M059J (cell line): ENCODE measurements at regions not wholly inside any gene's neighbourhood (a gene's known extent, or its start where the extent isn't known, plus 50 kb on each side); places are given as distances from the start of the nearest gene placed in this dataset.
A peak's percentile ranks its signal among the peaks of the same experiment; 100 is the strongest.

ENCODE experiments used
- DNase-seq: peaks from one replicate; pipeline ENCODE4 v3.0.0-alpha.2; 2012; ENCODE audit warnings: low read depth

DNA sequence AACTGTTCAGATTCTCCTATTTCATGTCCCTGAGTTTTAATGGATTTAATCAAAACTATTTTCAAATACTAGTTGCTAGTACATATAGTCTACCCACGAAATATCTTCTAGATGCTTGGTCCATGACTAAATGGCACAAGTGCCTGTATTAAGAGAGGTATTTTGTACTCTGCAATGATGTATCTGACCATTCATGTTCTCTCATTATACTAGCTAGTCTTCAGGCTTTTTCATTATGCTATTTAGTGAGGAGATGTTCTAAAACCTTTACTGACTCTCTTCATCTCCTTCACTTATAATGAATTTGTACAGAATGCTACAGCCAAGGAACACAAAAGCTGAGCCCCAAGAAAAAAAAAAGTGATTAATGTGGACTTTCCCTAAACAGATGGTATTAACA is 222.5 kb downstream of the AHR start:
- peak; percentile 44 for DNase-seq

DNA sequence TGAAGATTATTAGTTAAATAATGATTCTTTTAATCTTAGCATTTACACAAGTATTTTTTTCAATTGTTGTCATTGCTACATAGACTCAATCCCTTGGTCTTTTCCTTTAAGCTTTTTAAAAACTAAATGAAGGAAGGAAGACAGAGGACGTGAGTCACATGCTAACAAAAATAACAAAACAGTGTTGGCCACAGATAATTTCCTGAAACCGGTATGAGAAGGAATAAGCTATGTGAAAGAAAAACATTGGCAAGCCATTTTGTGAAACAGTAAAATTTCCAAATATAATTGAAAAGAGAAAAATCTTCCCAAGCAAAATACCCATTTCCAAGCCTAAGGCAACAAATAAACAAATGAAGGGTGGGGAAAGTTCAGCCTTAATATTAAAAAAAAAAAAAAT is 223.0 kb downstream of the AHR start:
- DNase-seq: peak; percentile 85

DNA sequence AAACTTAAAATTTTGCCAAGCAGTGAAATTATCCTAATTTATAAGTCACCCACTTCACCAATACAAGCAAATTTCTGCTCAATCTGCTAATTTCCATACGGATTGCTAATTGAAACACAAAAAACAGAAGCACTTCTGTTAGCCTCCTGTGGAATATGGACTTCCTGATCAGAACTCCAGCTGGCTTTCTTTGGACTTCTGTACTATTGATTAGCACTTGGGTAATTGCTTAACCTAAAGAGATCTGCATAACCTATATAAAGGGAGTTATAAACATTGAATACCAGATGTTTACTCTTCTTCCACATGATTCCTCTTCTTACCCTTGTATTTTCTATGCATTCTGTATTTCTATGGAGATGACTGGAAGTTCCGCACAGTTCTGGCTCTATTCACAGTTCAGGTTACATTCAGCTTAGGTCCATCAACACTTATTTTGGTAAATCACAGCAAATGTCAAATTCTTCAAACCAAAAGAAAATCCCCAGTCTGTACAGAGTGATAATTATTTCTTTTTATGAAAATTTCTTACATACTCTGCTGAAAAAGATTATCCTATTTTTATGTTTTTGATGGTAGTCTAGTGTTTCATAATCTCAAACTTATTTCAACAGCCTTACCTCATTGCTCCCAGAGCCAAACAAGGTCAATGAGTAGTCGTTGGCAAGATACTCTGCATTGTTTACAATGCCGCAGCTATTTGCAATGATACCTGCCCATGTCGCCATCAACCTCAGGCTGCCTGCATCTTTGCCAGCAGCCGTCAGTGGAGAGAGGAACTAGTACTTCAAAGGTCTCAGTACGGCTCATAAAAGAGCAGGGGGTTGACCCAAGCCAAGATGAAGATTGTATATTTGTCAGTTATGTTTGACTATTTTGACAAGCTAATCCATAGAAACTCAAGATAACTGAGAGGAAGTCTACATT is 225.6 kb downstream of the AHR start:
- DNase-seq: peak; percentile 97

DNA sequence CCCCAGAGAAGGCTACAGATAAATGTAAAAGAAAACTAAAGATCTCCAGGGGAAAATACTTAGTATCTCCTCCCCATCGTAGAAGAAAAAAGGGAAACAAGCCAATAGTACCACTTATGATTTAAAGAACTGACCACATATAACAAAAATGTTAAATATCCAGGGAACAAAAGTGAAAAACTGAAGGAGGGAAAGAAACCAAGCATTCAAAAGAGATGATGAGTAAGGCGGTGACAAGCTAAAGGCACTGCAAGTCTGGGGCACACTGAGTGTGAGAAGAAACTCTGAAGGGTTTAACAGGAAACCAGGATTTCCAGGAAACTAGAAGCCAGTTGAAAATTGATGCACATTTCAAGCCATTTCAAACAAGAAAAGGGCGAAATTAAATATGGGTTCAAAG is 226.3 kb downstream of the AHR start:
- peak; percentile 90 for DNase-seq

DNA sequence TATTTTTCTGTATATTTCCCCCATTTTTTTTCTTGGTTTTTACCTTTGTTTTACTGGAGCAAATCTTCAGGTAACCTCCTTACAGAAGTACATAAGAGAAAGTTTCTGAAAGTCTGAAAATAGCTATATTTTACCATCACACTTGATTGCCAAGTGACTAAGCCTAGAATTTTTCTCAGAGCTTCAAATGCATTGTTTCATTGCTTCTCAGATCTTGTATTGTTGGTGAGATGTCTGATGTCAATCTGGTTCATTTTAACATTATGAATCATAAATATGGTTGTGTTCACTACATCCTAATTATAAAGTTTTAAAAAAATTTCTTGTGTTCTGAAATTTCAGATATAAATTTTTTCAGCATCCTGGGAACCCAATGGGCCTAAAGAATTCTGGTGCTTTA is 228.2 kb downstream of the AHR start:
- DNase-seq: no peak

DNA sequence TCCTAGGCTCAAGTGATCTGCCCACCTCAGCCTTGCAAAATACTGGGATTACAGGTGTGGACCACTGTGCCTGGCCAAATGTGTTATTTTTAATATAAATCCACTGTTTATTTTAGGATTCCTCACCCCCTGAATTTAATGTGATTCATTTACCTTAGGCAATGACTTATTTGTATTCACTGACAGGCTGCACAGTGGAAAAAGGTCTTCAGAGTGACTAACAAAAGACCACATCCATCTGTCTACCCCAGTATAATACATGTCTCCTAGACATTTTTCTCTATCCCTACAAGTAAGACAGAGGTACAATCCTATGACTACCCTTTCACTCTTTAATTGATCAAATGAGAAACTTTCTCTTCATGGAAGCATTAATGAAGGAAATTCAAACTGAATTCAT is 230.2 kb downstream of the AHR start:
- peak; percentile 68 for DNase-seq

DNA sequence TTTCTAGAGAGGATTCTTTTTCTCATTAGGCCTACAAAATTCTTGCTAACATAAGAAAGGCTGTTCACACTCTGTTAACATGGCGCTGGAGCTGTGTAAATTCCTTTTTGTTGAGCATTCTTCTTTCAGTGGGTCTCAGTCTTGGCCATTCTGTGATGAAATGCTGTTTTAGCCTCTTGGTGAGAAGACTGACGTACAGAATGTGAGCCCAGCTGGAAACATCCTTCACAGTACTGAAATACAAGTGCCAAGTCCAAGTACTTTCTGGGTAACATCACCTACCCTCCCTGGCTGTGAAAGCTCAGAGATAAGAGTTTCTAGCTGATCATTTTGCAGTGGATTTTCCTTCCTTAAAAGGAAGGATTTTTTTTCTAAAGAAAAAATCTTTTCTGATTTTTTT is 231.8 kb downstream of the AHR start:
- DNase-seq: no peak

DNA sequence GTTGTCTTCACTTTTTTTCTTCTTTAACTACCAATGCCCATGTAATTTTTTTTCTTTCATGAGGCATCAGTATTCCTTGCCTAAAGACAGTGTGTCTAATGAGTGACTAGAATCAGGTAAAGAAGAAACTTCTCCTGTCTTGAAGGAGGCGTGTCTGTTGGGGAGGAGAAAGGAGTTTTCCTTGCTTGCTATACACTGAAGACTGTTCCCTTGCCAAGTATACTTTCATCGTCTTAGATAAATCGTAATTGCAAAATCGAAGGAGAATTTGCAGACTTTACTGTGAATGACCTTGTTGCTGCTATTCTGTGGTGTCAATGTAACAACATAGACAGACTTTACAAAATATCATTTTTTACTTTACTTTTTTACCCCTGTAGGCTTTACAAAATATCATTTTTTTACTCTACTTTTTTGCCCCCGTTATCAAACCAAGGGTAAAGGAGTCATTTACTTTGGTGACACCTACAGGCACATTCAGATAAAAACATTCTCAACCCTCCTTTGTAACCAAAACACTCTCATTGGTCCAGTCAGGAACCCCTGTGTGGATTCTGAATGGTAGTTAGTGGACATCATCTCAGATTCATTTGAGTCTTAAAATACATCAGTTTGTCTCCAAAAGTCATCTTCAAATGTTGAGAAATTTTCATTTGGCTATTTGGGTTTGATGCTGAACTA is 232.4 kb downstream of the AHR start:
- peak; percentile 57 for DNase-seq

DNA sequence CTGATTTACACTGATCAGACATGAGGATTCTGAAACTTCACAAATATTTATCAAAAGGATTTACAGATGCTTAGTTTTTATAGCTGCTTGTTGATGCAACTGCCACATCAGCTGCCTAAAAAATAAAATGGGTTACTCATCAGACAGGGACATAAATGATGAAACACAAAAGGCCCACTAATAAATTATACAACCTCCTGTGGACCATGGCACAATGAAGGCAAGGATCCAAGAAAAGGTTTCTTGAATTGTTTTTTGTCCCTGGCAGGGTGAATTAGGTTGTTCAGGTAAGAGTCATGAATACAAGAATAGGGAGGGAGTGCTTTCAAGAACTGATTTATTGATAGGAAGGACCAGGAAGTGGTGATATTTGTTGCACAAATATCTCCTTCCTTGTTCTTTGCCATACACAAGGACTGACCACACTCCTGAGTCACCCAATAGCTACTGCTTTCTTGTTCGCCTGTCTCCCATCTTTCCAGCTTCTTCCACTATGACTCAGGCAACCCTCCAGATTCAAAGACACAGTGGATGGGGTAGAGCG is 234.5 kb downstream of the AHR start:
- DNase-seq: peak; percentile 98

DNA sequence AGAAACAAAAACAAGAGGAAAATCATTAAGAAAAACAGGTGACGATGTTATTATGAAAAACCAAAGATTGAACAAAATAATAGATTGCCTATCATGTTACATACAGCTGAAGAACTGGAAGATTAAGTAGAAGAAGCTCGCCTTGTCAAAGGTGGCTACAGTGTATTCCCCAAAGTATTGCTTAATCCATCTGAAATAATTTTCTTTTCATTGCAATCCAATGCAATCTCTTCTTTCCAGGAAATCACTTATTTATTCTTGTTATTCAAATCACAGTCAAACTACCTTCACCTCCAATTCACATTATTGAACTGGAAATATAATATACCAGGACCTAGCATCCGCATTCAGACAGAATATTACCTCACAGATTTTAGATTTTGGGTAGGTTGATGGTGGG is 235.9 kb downstream of the AHR start:
- no peak for DNase-seq

DNA sequence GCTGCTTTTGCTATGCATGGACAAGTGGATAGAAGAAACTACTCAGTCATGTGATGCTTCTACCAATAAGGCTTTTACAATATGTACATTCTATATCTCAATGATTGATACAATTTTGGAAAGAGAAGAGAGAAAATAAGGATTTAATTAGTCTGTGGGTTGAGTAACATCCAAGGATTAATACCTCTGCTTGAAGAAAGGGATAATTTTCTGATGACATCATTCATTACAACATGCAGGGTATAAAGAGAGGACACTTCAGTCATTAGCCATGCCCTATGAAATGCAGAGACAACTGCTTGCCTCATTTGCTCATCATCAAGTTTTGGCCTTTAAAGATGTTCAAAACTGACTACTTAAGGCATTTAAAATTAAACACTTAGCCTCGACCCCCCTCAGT is 237.3 kb downstream of the AHR start:
- DNase-seq: peak; percentile 57

DNA sequence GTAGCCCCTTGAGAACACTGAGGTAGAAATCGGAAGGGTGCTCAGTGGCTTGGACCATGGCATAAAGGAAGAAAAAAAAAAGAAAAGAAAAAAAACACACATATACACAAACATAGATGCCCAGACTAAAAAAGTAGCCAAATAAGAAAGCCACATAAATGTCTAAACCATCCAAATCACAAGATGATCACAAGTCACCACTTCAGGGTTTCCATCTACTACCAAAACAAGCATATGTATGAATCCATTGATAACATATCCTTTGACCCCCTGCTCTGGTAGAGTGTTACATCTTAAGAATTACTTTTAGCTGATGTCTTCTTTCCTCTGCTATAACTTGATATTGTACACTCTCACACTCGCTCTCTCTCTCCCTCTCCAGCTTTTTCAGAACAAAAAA is 245.9 kb downstream of the AHR start:
- no peak for DNase-seq

DNA sequence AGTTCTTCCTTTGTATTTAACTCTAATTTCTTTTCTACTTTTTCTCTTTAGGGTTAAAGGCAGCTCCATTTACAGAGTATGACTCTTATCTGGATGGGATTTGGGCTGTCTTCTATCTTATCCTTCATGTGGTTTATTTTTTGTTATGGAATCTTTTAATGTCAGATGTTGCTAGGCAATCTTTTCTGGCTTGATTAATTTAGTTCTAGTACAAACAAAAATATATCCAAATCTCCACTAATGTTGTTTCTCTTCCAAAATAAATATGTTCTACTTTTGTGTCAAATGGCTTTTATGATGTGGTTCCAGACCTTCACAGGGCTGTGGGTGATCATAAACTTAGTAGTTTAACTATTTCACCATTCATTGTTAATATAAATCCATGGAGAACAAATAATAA is 246.9 kb downstream of the AHR start:
- DNase-seq: peak; percentile 58

DNA sequence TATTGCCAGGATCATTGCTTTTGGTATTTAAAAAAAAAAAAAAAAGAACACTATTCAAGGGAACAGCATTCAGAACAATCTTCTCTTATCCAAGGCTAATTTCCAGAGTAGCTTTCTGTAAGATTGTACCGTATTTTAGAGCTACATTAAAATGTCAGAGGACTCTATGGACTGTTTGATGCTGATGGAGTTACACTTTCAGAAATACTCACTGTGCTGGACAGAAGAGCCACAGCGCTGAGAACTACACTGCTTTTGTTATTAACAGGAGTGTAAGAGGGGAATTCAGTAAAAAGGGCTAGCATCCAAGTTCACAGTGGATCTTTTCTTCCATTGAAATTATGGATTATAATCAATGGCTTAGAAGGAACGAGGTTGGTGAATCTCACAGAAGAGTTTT is 247.7 kb downstream of the AHR start:
- no peak for DNase-seq

DNA sequence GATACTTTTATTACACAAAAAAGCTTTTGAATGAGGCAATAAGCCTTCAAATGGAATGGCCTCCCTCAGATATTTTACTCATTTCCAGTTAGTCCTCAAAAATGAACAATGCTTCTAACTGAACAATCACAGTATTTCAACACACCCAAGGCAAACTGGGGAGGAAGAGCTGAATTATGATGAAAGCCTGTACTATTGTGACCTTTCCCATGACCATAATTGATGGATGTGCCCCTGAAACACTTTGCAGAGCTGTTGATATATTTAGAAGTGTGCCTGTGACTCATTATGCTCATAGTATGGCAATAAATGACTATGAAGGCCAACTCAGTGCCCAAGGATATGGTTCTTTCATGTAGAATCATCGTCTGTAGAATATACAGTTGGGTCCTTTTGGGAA is 248.1 kb downstream of the AHR start:
- peak; percentile 85 for DNase-seq

DNA sequence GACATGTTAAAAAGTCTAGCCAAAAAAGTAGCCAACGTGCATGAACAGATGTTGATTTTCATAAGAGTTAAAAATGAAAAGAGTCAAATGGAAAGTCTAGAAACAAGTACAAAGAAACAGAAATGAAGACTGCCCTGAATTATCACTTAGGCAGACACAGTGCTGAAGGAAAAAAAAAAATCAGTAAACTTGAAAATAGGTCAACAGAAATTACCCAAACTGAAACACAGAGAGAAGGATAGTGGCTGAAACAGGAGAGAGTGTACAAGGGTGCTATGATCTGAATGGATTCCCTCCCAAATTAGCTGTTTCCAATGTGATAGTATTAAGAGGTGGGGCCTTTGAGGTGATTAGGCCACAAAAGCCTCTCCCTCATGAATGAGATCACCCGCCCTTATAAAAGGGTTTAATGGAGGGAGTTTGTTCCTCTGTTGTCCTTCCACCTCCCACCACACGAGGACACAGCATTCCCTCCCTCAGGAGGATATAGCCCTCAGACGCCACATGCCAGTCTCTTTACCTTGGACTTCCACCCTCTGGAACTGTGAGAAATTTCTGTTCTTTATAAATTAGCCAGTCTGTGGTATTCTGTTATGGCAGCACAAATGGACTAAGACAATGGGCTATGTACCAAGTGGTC is 249.7 kb downstream of the AHR start:
- no peak for DNase-seq

DNA sequence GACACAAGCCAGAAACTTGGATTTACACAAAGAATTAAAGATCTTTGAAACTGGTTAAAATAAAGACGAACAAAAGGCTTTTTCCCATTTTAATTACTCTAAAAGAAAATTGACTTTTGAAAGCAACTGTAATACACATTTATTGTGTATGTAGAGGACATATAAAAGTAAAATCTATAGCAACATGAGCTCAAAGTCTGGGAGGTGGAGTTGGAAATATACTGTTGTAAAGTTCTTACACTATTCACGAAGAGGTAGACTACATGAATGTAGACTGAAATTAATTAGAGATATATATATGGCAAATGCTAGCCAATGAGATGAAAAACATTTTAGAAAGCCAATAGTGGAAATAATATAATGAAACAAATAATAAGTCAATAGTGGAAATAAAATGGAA is 251.0 kb downstream of the AHR start:
- DNase-seq: no peak

DNA sequence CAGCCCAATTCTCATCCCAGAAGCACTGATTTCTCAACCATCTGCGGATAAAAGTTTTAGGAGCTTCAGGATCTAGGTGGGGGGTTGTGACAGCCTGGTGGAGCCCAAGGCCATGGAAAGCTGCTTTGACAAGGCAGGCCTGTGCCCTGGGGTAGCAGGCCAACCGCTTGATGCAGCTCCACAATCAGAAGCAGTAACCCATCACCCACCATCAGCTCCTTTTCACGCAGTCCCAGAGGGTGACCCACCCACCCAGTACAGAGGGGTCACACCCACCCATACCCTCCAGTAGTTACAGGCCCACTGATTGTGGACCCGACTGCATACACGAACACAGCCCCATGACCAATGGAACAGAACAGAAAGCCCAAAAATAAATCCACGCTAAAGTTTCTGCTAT is 253.9 kb downstream of the AHR start:
- DNase-seq: no peak

DNA sequence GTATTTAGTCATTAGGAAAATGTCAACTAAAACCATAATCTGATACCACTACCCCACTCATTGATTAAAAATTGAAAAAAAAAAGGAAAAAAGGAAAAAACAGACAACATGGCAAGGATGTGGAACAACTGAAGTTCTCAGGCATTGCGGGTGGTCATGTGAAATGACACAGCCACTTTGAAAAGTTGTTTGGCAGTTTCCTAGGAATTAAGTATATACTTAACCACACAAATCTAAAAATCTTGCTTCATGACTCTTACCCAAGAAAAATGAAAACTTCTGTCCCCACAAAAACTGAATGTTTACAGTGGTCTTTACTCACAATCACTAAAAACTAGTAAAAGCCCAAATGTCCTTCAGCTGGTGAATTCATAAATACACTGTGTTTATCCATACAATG is 254.5 kb downstream of the AHR start:
- DNase-seq: no peak

DNA sequence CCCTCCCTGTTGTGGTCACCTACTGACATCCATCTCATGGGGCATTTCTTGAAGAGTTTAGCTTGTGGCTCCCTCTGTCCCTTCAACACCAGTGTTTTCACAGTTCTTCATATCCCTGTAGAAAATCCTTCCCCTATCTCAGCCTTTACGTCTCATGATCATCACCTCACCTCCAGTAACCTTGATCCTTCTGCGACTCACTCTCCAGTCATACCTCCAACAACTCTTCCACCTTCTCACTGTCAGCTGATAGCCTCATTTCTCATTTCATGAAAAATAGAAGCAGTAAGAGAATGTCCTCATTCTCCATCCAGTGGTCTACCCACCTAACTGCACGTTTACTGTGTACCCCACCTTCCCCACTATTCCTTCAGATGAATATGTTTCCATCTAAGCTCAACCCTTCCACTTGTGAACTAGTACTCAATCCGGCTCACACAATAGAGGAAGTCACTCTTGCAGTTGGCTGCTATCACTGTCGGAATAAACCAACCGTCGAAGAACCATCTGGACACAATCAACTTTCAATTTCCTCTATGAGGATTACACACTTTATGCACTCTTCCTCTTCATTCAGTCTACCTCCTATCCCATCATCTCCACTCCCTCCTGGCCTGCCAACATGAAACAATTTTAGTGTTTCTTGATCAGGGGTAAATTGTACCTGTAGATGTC is 256.0 kb downstream of the AHR start:
- DNase-seq: no peak

DNA sequence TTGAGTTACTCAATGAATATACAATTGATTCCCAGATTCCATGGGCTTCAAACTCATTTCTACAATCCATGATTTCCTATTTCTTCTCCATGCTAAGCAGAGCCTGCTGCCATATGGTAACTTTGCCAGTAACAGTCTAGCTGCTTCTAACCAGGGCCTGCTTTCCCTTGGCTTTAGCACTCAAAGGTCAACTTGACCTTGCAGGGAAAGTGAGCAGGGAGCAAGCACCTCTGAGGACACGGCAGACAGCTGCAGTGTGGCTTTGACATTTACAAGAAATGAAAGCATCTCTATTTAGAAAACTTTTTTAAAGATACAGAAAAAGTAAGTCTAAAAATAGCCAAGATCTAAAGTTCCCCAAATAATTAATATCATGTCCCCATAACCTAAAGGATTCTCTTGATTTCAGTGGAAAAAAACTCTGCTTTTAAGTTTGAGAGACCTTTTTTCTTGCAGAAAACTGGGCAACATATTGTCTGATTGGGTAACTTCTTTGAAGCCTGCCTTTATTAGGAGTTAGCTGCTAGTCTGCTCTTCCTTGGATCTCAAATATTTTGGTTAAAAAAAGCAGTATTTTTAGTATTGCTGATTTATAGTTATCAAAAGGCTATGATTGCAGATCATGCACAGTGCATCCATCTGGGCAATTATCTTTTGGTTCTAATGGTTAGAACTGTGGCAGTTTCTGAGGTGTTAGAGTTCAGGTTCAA is 257.9 kb downstream of the AHR start:
- no peak for DNase-seq
